Activated naive CD8-positive, alpha-beta T cell (primary cell): ENCODE measurements at regions not wholly inside any gene's neighbourhood (a gene's known extent, or its start where the extent isn't known, plus 50 kb on each side); places are given as distances from the start of the nearest gene placed in this dataset.
"Not testable (repeated sequence)": the region's sequence is repeated elsewhere in the genome, so short reads cannot be mapped to it uniquely, and the experiment has no call there.

Experiments
- H3K27ac Mint-ChIP-seq: one replicate; pipeline ENCODE4 v1.8.0; 2021; ENCODE audit warnings: mixed read lengths
- H3K27me3 Mint-ChIP-seq: one replicate; pipeline ENCODE4 v1.8.0; 2021; ENCODE audit warnings: mixed read lengths
- H3K36me3 Mint-ChIP-seq: one replicate; pipeline ENCODE4 v1.8.0; 2021; ENCODE audit warnings: mixed read lengths
- H3K4me1 Mint-ChIP-seq: one replicate; pipeline ENCODE4 v1.8.0; 2021; ENCODE audit warnings: low read depth, mixed read lengths
- H3K4me3 Mint-ChIP-seq: one replicate; pipeline ENCODE4 v1.8.0; 2021; ENCODE audit warnings: mild to moderate bottlenecking, mixed read lengths
- H3K9me3 Mint-ChIP-seq: one replicate; pipeline ENCODE4 v1.8.0; 2021; ENCODE audit warnings: low read depth, mixed read lengths

DNA sequence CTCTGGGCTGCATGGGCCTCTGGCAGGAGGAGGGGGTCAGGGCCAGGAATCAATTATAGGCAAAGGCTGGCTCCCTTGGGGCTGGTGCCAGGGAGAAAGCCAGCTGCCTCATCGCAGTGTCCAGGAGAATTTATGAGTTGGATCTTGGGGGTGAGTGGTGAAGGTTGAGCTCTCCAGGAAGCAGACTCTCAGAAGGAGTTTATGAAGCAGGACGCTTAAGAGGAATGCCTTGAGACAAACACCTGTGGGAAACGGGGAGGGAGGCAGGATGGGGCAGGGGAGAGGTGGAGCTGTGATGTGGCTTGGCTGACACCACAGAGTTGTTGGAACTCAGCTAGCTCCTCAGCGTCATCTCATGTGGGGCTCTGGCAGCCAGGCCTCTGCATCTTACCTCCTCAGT is 428.5 kb downstream of the RPS24 start:
- Mint-ChIP-seq H3K27me3 (no peaks in the 10 kb centered on the region), H3K27ac (no peak overlapping the region), H3K9me3 (no peaks in the 10 kb centered on the region), H3K4me1 (no peaks in the 10 kb centered on the region), H3K36me3 (no peaks in the 10 kb centered on the region), H3K4me3 (no peak overlapping the region)

DNA sequence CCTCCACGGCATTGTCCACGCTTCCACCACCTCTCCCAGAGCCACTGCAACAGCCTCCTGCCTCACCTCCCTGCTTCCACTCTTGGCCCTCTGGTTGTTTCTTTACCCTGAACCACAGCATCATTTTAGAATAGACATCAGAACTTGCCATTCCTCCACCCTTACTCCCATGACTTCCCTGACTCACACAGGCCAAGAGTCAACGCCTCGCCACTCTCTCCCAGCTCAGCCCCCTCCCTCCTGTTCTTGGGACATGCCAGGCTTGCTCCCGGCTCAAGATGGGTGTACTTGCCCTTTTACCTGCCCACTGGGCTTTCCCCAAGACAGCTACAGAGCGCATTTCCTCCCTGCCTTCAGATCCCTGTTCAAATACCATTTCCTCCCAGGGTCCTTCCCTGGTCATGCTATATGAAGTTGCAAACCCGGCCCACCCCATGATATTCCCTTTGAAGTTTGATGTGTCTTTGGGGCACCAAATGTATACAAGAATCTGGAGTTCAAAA is 429.1 kb downstream of the RPS24 start:
- Mint-ChIP-seq H3K9me3 (no peaks in the 10 kb centered on the region), H3K27me3 (no peaks in the 10 kb centered on the region), H3K27ac (no peak overlapping the region), H3K4me1 (no peaks in the 10 kb centered on the region), H3K4me3 (no peak overlapping the region), H3K36me3 (no peaks in the 10 kb centered on the region)

DNA sequence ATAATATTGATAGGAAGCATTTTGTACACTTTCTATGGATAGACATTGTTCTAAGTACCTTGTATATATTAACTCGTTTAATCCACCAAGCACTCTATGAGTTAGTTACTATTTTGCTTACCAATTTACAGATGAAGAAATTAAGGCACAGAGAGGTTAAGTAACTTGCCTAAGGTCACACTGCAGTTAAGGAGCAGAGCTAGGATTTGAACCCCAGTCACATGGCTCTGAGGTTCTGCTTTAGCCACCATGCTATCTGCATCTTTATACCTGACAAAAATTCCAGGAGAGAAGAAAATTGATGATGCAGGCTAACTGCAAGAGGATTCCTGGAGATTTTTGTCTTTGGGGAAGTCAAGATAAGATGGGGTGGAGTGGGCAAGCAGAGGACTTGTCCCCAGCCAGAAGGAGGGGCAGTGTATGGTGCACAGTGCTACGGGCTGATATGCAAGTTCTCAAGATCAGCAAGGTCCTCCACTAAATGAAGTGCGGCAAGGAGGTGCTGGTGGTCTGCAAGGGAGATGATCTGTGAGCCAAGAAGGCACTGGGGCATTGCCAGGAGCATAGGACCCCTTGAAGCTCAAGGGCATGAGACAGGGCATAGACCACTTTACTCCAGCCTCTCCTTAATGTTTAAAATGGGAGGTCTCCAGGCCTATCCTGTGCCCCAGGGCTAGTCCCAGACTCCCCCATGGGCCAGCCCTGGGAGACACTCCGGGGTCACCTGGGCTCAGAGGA is 430.6 kb downstream of the RPS24 start:
- no peaks in the 10 kb centered on the region for H3K36me3 Mint-ChIP-seq
- H3K4me1 Mint-ChIP-seq, result no peaks in the 10 kb centered on the region
- no peaks in the 10 kb centered on the region for H3K9me3 Mint-ChIP-seq
- H3K4me3 Mint-ChIP-seq, result no peak overlapping the region
- H3K27me3 Mint-ChIP-seq, result no peaks in the 10 kb centered on the region
- H3K27ac Mint-ChIP-seq, result no peak overlapping the region

DNA sequence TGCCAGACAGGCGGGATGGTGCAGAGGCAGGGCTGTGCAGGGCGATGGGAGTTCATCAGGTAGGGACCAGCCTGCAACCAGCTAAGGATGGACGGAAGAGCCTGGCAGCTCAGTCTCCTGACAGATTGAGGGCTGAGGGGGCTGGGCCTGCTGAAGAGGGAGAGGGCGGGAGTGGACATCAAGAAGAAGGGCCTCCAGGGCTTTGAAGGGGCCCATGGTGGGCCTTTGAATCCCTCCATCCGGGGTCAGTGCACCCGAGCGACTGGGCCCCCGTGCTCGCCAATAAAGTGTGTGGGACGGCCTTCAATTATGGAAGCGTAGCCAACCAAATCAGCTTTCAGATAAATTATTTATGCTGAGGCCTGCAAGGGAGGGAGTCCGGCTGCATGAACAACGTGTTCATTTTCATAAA is 431.2 kb downstream of the RPS24 start:
- H3K4me3 Mint-ChIP-seq, result no peak overlapping the region
- H3K27me3 Mint-ChIP-seq, result no peaks in the 10 kb centered on the region
- no peaks in the 10 kb centered on the region for H3K4me1 Mint-ChIP-seq
- H3K9me3 Mint-ChIP-seq, result no peaks in the 10 kb centered on the region
- H3K36me3 Mint-ChIP-seq, result no peaks in the 10 kb centered on the region
- H3K27ac Mint-ChIP-seq, result no peak overlapping the region

DNA sequence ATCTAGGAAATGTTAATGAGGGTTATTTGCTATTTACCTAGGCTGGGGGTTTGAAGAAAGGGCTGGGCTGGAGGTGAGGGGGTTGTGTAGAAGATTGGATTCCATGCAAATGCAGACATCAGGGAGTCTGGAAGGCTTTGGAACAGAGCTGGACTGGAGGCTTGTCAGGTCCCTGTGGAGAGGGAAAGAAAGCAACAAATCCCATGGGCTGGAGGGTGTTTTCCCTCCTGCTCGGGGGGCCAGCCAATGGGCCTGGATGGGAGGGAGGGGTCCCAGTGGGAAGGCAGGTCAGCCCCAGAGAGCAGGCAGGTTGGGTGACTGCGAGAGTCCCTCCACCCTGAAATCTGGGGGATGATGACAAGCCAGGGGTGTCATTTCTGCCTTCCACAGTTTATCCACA is 431.8 kb downstream of the RPS24 start:
- H3K36me3 Mint-ChIP-seq, result no peaks in the 10 kb centered on the region
- H3K9me3 Mint-ChIP-seq, result no peaks in the 10 kb centered on the region
- no peak overlapping the region for H3K4me3 Mint-ChIP-seq
- H3K27ac Mint-ChIP-seq, result no peak overlapping the region
- H3K4me1 Mint-ChIP-seq, result no peaks in the 10 kb centered on the region
- H3K27me3 Mint-ChIP-seq, result no peaks in the 10 kb centered on the region

DNA sequence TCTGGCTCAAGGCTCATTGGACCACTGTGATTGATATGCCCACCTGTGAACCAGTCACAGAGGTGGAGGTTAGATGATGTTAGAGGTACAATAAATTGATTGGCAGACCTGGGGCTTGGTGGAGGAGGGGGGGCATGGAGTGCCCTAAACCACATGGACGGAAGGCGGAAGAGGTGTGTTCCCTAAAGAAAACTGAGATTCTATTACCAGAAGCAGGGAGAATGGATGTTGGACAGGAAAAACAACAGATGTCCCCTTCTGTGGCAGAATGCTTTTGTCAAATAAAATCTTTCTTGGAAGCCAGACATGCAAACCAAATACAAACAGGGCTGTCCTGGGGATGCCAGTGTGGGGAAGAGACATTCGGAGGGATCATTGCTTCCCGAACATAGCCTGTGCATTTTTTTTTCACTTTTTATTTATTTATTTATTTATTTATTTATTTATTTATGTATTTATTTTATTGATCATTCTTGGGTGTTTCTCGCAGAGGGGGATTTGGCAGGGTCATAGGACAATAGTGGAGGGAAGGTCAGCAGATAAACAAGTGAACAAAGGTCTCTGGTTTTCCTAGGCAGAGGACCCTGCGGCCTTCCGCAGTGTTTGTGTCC is 433.9 kb downstream of the RPS24 start:
- H3K9me3 Mint-ChIP-seq, result no peaks in the 10 kb centered on the region
- H3K4me1 Mint-ChIP-seq, result no peaks in the 10 kb centered on the region
- no peak overlapping the region for H3K27ac Mint-ChIP-seq
- no peak overlapping the region for H3K4me3 Mint-ChIP-seq
- no peaks in the 10 kb centered on the region for H3K36me3 Mint-ChIP-seq
- H3K27me3 Mint-ChIP-seq, result no peaks in the 10 kb centered on the region

DNA sequence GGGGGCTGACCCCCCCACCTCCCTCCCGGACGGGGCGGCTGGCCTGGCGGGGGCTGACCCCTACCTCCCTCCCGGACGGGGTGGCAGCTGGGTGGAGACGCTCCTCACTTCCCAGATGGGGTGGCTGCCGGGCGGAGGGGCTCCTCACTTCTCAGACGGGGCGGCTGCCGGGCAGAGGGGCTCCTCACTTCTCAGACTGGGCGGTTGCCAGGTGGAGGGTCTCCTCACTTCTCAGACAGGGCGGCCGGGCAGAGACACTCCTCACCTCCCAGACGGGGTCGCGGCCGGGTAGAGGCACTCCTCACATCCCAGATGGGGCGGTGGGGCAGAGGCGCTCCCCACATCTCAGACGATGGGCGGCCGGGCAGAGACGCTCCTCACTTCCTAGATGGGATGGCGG is 435.1 kb downstream of the RPS24 start:
- H3K36me3 Mint-ChIP-seq, H3K27me3 Mint-ChIP-seq, H3K27ac Mint-ChIP-seq, H3K4me3 Mint-ChIP-seq, H3K9me3 Mint-ChIP-seq, H3K4me1 Mint-ChIP-seq: not testable (repeated sequence)

GRCh38 chr10:78470267-78471103 is 436.8 kb downstream of the RPS24 start:
- Mint-ChIP-seq H3K9me3 (no peaks in the 10 kb centered on the region), H3K27ac (no peak overlapping the region), H3K4me3 (no peak overlapping the region)

DNA sequence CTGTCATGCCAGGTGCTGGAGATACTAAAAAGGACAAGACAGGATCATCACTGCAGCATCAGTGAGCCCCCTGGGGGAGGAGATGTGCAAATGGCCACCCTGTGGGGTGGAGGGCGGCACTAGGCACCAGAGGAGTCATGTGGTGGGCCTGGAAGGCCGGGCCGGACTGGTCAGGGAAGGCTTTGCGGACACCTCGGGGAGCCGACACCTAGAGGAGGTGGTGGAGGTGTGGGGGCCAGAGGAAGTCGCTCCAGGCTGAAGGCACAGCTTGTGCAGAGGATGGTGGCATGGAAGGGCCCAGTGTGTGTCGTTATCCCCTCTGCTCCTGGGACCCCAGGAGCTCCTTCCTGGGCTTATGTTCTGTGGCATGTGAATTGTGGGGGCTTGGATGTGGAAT is 437.7 kb downstream of the RPS24 start:
- no peak overlapping the region for H3K27ac Mint-ChIP-seq
- no peak overlapping the region for H3K4me3 Mint-ChIP-seq
- H3K9me3 Mint-ChIP-seq, result no peaks in the 10 kb centered on the region
- no peaks in the 10 kb centered on the region for H3K27me3 Mint-ChIP-seq
- H3K4me1 Mint-ChIP-seq, result no peaks in the 10 kb centered on the region
- no peaks in the 10 kb centered on the region for H3K36me3 Mint-ChIP-seq

More at GRCh38 chr10:78470267-78471103, 436.8 kb downstream of the RPS24 start:
- no peaks in the 10 kb centered on the region for H3K4me1 Mint-ChIP-seq
- H3K27me3 Mint-ChIP-seq, result no peaks in the 10 kb centered on the region
- H3K36me3 Mint-ChIP-seq, result no peaks in the 10 kb centered on the region

GRCh38 chr10:78471723-78472550 is 438.3 kb downstream of the RPS24 start:
- Mint-ChIP-seq H3K27ac (no peak overlapping the region), H3K36me3 (no peaks in the 10 kb centered on the region), H3K9me3 (no peaks in the 10 kb centered on the region), H3K4me1 (no peaks in the 10 kb centered on the region), H3K4me3 (no peak overlapping the region), H3K27me3 (no peaks in the 10 kb centered on the region)

- Mint-ChIP-seq H3K27ac (no peak overlapping the region), H3K4me1 (no peaks in the 10 kb centered on the region), H3K9me3 (no peaks in the 10 kb centered on the region), H3K4me3 (no peak overlapping the region), H3K36me3 (no peaks in the 10 kb centered on the region), H3K27me3 (no peaks in the 10 kb centered on the region)
Measured at GRCh38 chr10:78472551-78472890, 438.9 kb downstream of the RPS24 start.

DNA sequence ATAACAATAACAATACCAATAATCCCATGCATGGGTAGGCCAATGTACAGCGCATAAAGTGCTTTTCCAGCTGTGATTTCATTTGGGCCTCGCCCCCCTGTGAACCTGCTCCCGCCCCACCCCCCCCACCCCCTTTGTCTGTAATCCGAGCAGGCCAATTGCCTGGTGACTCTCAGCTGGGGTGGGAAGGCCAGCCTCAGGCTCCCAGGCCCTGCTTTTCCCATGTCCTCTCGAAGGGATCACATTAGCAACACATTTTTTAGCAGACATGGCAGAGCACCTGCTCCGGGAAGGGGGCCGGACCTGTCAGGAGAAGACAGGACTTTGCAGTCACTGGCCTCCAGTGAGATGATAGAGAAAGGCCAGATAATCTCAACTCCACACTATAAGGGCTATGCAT is 439.3 kb downstream of the RPS24 start:
- H3K9me3 Mint-ChIP-seq, result no peaks in the 10 kb centered on the region
- H3K27ac Mint-ChIP-seq, result no peak overlapping the region
- no peaks in the 10 kb centered on the region for H3K36me3 Mint-ChIP-seq
- H3K4me3 Mint-ChIP-seq, result no peak overlapping the region
- H3K4me1 Mint-ChIP-seq, result no peaks in the 10 kb centered on the region
- no peaks in the 10 kb centered on the region for H3K27me3 Mint-ChIP-seq

GRCh38 chr10:78474743-78475142 is 441.1 kb downstream of the RPS24 start:
- Mint-ChIP-seq H3K9me3 (no peaks in the 10 kb centered on the region), H3K4me3 (no peak overlapping the region), H3K36me3 (no peaks in the 10 kb centered on the region), H3K4me1 (no peaks in the 10 kb centered on the region), H3K27me3 (peaks cover 1% of the 10 kb centered on the region), H3K27ac (no peak overlapping the region)

- Mint-ChIP-seq H3K27me3 (peaks cover 1% of the 10 kb centered on the region), H3K4me1 (no peaks in the 10 kb centered on the region), H3K27ac (no peak overlapping the region), H3K4me3 (no peak overlapping the region), H3K9me3 (no peaks in the 10 kb centered on the region), H3K36me3 (no peaks in the 10 kb centered on the region)
Measured at GRCh38 chr10:78475437-78475836, 441.8 kb downstream of the RPS24 start.

DNA sequence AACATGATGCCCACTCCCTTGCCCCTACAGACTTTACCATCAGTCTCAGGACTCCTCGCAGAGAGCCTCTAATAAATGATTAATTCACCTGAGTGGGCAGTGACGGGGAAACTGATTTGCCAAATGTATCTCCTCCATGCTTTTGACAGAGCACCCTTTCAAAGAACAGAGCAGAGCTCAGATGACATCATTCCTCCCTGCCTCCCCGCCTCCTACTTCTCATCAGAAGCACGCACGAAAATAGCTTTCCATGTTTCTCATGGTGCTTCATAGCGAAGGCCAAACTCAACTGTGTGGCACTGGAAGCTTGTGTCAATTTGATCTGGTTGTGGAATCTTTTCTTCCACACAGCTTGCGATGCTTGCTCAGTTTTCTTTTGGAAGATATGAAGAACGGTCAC is 442.5 kb downstream of the RPS24 start:
- H3K27me3 Mint-ChIP-seq, result peaks cover 1% of the 10 kb centered on the region
- H3K36me3 Mint-ChIP-seq, result no peaks in the 10 kb centered on the region
- H3K27ac Mint-ChIP-seq, result no peak overlapping the region
- H3K4me1 Mint-ChIP-seq, result no peaks in the 10 kb centered on the region
- no peak overlapping the region for H3K4me3 Mint-ChIP-seq
- no peaks in the 10 kb centered on the region for H3K9me3 Mint-ChIP-seq
